NB4 (cell line): ENCODE measurements at regions not wholly inside any gene's neighbourhood (a gene's known extent, or its start where the extent isn't known, plus 50 kb on each side); places are given as distances from the start of the nearest gene placed in this dataset.

Source experiments
- DNase-seq: peaks from one replicate; pipeline ENCODE4 v3.0.0; 2010; ENCODE audit warnings: low read depth
- H3K4me3 ChIP-seq: one replicate; pipeline ENCODE4 v1.5.1; 2011; ENCODE audit warnings: mild to moderate bottlenecking, low read depth, low read length, moderate library complexity
- CTCF ChIP-seq: IDR thresholded peaks from one replicate; pipeline ENCODE4 v1.5.1; 2012; ENCODE audit warnings: low read depth, low read length
- MAX ChIP-seq: IDR thresholded peaks from 2 replicates; pipeline ENCODE4 v1.6.1; 2011; ENCODE audit warnings: low read depth, low read length
- MYC ChIP-seq: IDR thresholded peaks from 2 replicates; pipeline ENCODE4 v1.6.1; 2011; ENCODE audit warnings: low read depth, low read length
- POLR2A ChIP-seq: IDR thresholded peaks from 2 replicates; pipeline ENCODE4 v1.6.1; 2011; ENCODE audit warnings: mild to moderate bottlenecking; ENCODE audit not compliant: insufficient read length; ENCODE audit errors: extremely low read depth

GRCh38 chr3:82814660-82815059, 1053.2 kb upstream of the GBE1 start:
- no peak overlapping the region for H3K4me3 ChIP-seq
- DNase-seq, result no peak
- TF ChIP-seq CTCF (no peak), MAX (no peak), POLR2A (no peak), MYC (no peak)

GRCh38 chr3:82807781-82808180, 1046.3 kb upstream of the GBE1 start:
- no peak for TF ChIP-seq MAX
- no peak for DNase-seq
- no peak overlapping the region for H3K4me3 ChIP-seq

GRCh38 chr3:82802501-82802900, 1041.1 kb upstream of the GBE1 start:
- no peak overlapping the region for H3K4me3 ChIP-seq
- no peak for DNase-seq
- TF ChIP-seq MAX, result no peak
- TF ChIP-seq CTCF, result no peak
- no peak for TF ChIP-seq MYC
- TF ChIP-seq POLR2A, result no peak

- TF ChIP-seq MYC (no peak), CTCF (no peak), MAX (no peak), POLR2A (no peak)
- DNase-seq, result no peak
- no peak overlapping the region for H3K4me3 ChIP-seq
Measured at GRCh38 chr3:82800248-82800647, 1038.8 kb upstream of the GBE1 start.

GRCh38 chr3:82796765-82797164, 1035.3 kb upstream of the GBE1 start:
- DNase-seq, result no peak
- TF ChIP-seq POLR2A (no peak), CTCF (no peak), MYC (no peak), MAX (no peak)
- H3K4me3 ChIP-seq, result no peak overlapping the region

- TF ChIP-seq MAX (no peak), POLR2A (no peak), CTCF (no peak), MYC (no peak)
- no peak for DNase-seq
Measured at GRCh38 chr3:82791241-82791640, 1029.8 kb upstream of the GBE1 start.

More at GRCh38 chr3:82791241-82791640, 1029.8 kb upstream of the GBE1 start:
- H3K4me3 ChIP-seq, result no peak overlapping the region
